ENCODE measurements at regions not wholly inside any gene's neighbourhood (a gene's known extent, or its start where the extent isn't known, plus 50 kb on each side); places are given as distances from the start of the nearest gene placed in this dataset.

DNA sequence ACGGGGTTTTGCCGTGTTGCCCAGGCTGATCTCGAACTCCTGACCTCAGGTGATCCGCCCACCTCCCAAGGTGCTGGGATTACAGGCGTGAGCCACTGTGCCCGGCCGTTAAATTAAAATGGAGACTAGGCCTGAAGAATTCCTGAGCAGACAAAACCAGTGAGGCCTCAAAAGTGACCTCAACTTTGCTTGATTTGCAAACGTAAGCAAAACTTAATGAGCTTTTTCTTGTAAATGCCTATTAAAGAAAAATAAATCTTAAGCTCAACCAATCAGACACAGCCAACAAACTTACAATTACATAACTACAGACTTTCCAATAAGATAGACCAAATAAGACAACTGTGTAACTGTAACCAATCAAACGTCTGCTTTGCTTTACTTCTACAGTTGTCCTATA, 111.3 kb upstream of the SEMA6A start:
- no peak for DNase-seq
- WGBS, 3 donors: 87 to 91% (median 88%) methylated on average over 9 of the region's 9 CpGs
- no peaks in the 10 kb centered on the region for H3K4me1 ChIP-seq (ENCODE audit: control insufficient read depth in 3 of 3, insufficient read depth in 2 of 3, low read depth in 1 of 3, low read length in 2 of 3)
- no peak for FAIRE-seq
- no peaks in the 10 kb centered on the region for H3K9me3 ChIP-seq (ENCODE audit: control insufficient read depth in 2 of 2, insufficient read depth in 1 of 2, low read depth in 1 of 2, low read length in 1 of 2)
- no peak overlapping the region for H3K4me3 ChIP-seq (ENCODE audit: low read depth in 1 of 3, low read length in 3 of 3)
- H3K36me3 ChIP-seq (ENCODE audit: control insufficient read depth in 3 of 3, insufficient read depth in 2 of 3, low read depth in 1 of 3, low read length in 3 of 3): no peaks in the 10 kb centered on the region
- no peak overlapping the region for H3K27ac ChIP-seq (ENCODE audit: low read depth in 1 of 3, low read length in 2 of 3)
- H3K27me3 ChIP-seq (ENCODE audit: control insufficient read depth in 3 of 3, insufficient read depth in 3 of 3, low read length in 3 of 3): no peaks in the 10 kb centered on the region

DNA sequence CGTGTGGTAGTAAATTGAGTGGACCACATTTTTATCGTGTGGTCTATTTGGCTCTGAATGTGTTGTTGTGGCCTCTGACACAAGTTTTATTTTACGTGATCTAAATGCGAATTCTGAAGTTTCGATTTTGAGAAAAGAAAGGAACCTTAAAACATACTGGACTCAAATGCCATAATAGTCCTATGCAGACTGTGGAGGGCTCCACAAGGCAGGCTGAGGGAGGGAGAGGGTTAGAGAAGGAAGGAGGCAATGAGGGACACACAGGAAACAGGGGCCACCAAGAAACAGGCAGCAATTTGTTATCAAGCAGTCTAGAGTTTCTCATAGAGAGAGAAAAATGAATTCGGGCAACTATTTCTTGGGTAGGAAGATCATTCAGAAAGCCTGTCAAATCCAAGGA, 110.4 kb upstream of the SEMA6A start:
- DNase-seq (no peak), FAIRE-seq (no peak)
- no peaks in the 10 kb centered on the region for H3K36me3 ChIP-seq (ENCODE audit: control insufficient read depth in 3 of 3, insufficient read depth in 2 of 3, low read depth in 1 of 3, low read length in 3 of 3)
- H3K27me3 ChIP-seq (ENCODE audit: control insufficient read depth in 3 of 3, insufficient read depth in 3 of 3, low read length in 3 of 3): no peaks in the 10 kb centered on the region
- 89 to 95% (median 92%) methylated on average over 6 of the region's 6 CpGs for WGBS, 3 donors
- H3K4me3 ChIP-seq (ENCODE audit: low read depth in 1 of 3, low read length in 3 of 3): no peak overlapping the region
- no peak overlapping the region for H3K27ac ChIP-seq (ENCODE audit: low read depth in 1 of 3, low read length in 2 of 3)
- H3K4me1 ChIP-seq (ENCODE audit: control insufficient read depth in 3 of 3, insufficient read depth in 2 of 3, low read depth in 1 of 3, low read length in 2 of 3): no peaks in the 10 kb centered on the region
- no peaks in the 10 kb centered on the region for H3K9me3 ChIP-seq (ENCODE audit: control insufficient read depth in 2 of 2, insufficient read depth in 1 of 2, low read depth in 1 of 2, low read length in 1 of 2)

DNA sequence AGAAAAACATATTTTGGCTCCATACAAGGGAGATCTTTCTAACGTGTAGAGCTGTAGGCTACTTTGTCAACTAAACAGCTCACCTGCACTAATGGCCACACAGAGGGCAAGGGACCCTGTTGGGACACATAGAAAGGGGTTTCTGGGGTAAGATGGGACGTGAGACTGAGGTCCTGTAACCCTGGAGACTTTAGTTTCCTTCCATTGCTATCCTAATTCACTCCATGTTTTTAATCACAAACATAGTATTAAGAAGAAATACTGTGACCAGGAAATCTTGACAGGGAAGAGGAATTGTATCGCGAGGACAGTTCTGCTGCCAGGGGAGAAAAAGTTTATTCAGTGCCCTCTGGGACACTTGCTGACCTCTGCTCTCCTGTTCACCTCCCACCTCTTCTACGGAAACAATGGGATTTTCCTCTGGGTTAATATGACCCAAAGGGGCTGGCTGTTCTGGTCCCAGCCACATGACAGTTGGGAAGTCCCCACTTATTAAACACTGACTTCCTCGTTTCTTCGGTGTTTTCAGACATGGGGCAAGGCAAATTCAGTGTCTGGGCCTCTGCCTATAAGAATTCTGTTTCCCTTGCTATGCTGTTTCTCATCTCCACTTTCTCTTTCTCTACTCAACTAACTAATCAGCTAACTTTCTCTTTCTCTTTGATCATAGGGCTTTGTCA, 106.9 kb upstream of the SEMA6A start:
- Histone ChIP-seq H3K4me3 (ENCODE audit: low read depth in 1 of 3, low read length in 3 of 3) (no peak overlapping the region), H3K36me3 (ENCODE audit: control insufficient read depth in 3 of 3, insufficient read depth in 2 of 3, low read depth in 1 of 3, low read length in 3 of 3) (no peaks in the 10 kb centered on the region), H3K27me3 (ENCODE audit: control insufficient read depth in 3 of 3, insufficient read depth in 3 of 3, low read length in 3 of 3) (no peaks in the 10 kb centered on the region), H3K9me3 (ENCODE audit: control insufficient read depth in 2 of 2, insufficient read depth in 1 of 2, low read depth in 1 of 2, low read length in 1 of 2) (no peaks in the 10 kb centered on the region), H3K4me1 (ENCODE audit: control insufficient read depth in 3 of 3, insufficient read depth in 2 of 3, low read depth in 1 of 3, low read length in 2 of 3) (no peaks in the 10 kb centered on the region), H3K27ac (ENCODE audit: low read depth in 1 of 3, low read length in 2 of 3) (no peak overlapping the region)
- WGBS, 3 donors: 59 to 61% (median 60%) methylated on average over 7 of the region's 7 CpGs
- no peak for DNase-seq
- no peak for FAIRE-seq

DNA sequence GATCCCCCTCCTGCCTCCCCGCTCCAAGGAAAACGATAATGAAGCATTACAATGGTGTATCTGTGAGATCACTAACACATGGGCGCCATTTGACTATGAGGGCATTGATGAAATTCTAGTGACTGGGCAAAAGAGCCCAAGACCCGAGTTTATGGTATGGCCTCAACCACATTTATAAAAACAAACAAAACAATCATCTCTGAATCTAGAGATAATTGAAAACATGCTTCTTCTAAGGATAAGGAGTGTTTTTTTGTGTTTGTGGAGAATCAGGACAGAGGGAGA, 100.9 kb upstream of the SEMA6A start:
- Histone ChIP-seq H3K9me3 (ENCODE audit: control insufficient read depth in 2 of 2, insufficient read depth in 1 of 2, low read depth in 1 of 2, low read length in 1 of 2) (no peaks in the 10 kb centered on the region), H3K4me1 (ENCODE audit: control insufficient read depth in 3 of 3, insufficient read depth in 2 of 3, low read depth in 1 of 3, low read length in 2 of 3) (no peaks in the 10 kb centered on the region)
- 80 to 88% (median 86%) methylated on average over 4 of the region's 4 CpGs for WGBS, 3 donors

DNA sequence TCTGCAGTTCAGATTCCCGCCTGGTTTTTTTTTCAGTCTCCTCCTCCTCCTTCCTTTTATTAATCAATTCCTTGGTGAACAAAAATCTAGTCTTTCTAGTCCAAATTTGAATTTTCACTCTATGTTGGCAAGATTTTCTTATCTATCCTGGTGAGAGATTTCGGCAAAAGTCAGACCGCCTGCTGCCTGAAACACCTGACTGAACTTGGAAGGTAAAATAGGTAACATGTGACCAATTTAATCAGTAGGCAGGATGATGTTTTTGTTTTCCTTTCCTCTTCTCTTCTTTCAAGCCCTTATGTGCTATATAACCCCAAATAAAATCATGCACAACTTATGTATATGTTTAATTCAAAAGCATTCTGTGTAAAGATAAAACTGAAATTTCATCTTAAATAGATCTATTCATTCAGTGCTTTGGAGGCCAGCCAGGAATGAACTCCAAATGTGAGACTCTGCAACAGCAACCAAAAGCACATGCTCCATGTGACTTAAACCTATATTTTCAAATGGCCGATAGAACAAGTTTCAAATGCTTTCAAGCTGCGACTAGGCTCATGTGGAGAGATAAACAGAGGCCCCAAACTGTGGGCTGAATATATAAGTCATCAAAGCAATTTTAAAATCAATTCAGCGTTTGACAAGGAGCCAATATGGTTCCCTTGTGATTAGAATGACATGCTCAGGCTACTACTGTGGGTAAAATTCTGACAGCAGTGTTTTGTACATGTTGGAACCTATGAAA, 100.4 kb upstream of the SEMA6A start:
- H3K27me3 ChIP-seq (ENCODE audit: control insufficient read depth in 3 of 3, insufficient read depth in 3 of 3, low read length in 3 of 3): no peaks in the 10 kb centered on the region
- 67 to 73% (median 71%) methylated on average over 6 of the region's 6 CpGs for WGBS, 3 donors

More for the DNA sequence above, 100.9 kb upstream of the SEMA6A start:
- Histone ChIP-seq H3K27ac (ENCODE audit: low read depth in 1 of 3, low read length in 2 of 3) (no peak overlapping the region), H3K4me3 (ENCODE audit: low read depth in 1 of 3, low read length in 3 of 3) (no peak overlapping the region), H3K36me3 (ENCODE audit: control insufficient read depth in 3 of 3, insufficient read depth in 2 of 3, low read depth in 1 of 3, low read length in 3 of 3) (no peaks in the 10 kb centered on the region), H3K27me3 (ENCODE audit: control insufficient read depth in 3 of 3, insufficient read depth in 3 of 3, low read length in 3 of 3) (no peaks in the 10 kb centered on the region)
- FAIRE-seq (no peak), DNase-seq (no peak)

DNA sequence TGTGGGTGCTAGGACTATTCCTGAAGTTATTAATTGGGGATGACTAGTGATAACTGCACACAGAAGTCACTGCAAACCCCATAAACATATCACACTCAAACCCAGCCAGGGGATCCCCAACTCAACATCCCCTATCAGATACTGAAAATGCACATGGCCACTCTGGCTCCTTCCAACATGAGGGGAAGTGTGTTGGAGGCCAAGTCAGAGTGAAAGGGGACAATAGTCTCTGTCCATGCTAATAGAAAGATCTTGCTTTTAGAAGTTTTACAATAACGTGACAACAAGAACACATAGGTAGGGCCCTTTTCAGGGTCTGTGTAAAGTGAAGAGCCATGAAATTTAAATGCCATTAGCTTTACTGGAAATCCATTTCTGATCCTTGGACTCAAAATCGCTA, 98.8 kb upstream of the SEMA6A start:
- no peak for FAIRE-seq
- Histone ChIP-seq H3K9me3 (ENCODE audit: control insufficient read depth in 2 of 2, insufficient read depth in 1 of 2, low read depth in 1 of 2, low read length in 1 of 2) (no peaks in the 10 kb centered on the region), H3K27me3 (ENCODE audit: control insufficient read depth in 3 of 3, insufficient read depth in 3 of 3, low read length in 3 of 3) (no peaks in the 10 kb centered on the region), H3K27ac (ENCODE audit: low read depth in 1 of 3, low read length in 2 of 3) (no peak overlapping the region), H3K4me1 (ENCODE audit: control insufficient read depth in 3 of 3, insufficient read depth in 2 of 3, low read depth in 1 of 3, low read length in 2 of 3) (no peaks in the 10 kb centered on the region), H3K36me3 (ENCODE audit: control insufficient read depth in 3 of 3, insufficient read depth in 2 of 3, low read depth in 1 of 3, low read length in 3 of 3) (no peaks in the 10 kb centered on the region), H3K4me3 (ENCODE audit: low read depth in 1 of 3, low read length in 3 of 3) (no peak overlapping the region)
- no peak for DNase-seq
- 82 to 92% (median 91%) methylated on average over 2 of the region's 2 CpGs for WGBS, 3 donors

More for the DNA sequence above, 100.4 kb upstream of the SEMA6A start:
- H3K4me1 ChIP-seq (ENCODE audit: control insufficient read depth in 3 of 3, insufficient read depth in 2 of 3, low read depth in 1 of 3, low read length in 2 of 3): no peaks in the 10 kb centered on the region
- H3K9me3 ChIP-seq (ENCODE audit: control insufficient read depth in 2 of 2, insufficient read depth in 1 of 2, low read depth in 1 of 2, low read length in 1 of 2): no peaks in the 10 kb centered on the region
- H3K36me3 ChIP-seq (ENCODE audit: control insufficient read depth in 3 of 3, insufficient read depth in 2 of 3, low read depth in 1 of 3, low read length in 3 of 3): no peaks in the 10 kb centered on the region
- H3K4me3 ChIP-seq (ENCODE audit: low read depth in 1 of 3, low read length in 3 of 3): no peak overlapping the region
- FAIRE-seq (no peak), DNase-seq (no peak)
- H3K27ac ChIP-seq (ENCODE audit: low read depth in 1 of 3, low read length in 2 of 3): no peak overlapping the region

DNA sequence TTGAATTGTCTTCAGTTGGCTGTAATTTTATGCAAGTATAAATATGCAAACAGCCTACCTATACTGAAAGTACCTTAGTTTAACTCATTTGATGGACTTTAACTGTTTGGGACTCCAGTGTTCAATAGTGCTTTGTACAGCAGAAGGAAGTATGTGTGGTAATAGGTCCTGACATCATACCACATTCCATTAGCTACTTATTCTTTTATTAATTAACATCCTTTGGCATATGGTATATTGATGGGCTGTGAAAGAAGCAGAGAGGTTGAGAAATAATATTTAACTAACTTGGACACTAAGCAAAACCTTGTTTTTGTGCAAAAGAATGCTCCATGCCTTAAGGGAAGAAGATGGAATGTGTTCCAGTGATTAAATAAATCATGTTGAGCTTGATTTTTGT, 97.6 kb upstream of the SEMA6A start:
- no peaks in the 10 kb centered on the region for H3K27me3 ChIP-seq (ENCODE audit: control insufficient read depth in 3 of 3, insufficient read depth in 3 of 3, low read length in 3 of 3)
- no peaks in the 10 kb centered on the region for H3K9me3 ChIP-seq (ENCODE audit: control insufficient read depth in 2 of 2, insufficient read depth in 1 of 2, low read depth in 1 of 2, low read length in 1 of 2)
- DNase-seq: no peak
- FAIRE-seq: no peak
- no peak overlapping the region for H3K4me3 ChIP-seq (ENCODE audit: low read depth in 1 of 3, low read length in 3 of 3)
- no peaks in the 10 kb centered on the region for H3K4me1 ChIP-seq (ENCODE audit: control insufficient read depth in 3 of 3, insufficient read depth in 2 of 3, low read depth in 1 of 3, low read length in 2 of 3)
- H3K27ac ChIP-seq (ENCODE audit: low read depth in 1 of 3, low read length in 2 of 3): no peak overlapping the region
- H3K36me3 ChIP-seq (ENCODE audit: control insufficient read depth in 3 of 3, insufficient read depth in 2 of 3, low read depth in 1 of 3, low read length in 3 of 3): no peaks in the 10 kb centered on the region

DNA sequence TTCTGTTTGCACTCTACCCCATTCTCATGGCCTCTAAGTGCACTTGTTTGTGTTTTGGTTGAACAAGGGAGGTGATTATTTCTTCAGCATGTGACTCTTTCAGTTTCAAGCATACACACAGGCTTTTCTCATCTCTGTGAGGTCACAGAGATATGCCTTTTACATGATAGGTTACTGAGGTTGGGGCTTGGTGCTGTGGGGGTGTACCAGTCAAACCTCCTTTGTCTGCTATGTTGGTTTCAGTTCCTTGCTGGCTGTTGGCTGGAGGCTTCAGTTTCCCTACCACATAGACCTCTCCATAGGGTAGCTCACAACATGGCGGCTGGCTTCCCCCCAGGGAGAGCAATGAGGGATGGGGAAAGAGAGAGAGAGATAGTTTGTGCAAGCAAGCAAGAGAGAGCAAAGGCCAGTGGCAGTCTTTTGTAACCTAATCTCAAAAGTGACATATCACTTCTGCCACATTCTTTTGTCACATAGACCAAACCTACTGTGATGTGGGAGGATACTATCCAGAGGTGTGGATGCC, 96.7 kb upstream of the SEMA6A start:
- DNase-seq (no peak), FAIRE-seq (no peak)
- Histone ChIP-seq H3K27ac (ENCODE audit: low read depth in 1 of 3, low read length in 2 of 3) (no peak overlapping the region), H3K27me3 (ENCODE audit: control insufficient read depth in 3 of 3, insufficient read depth in 3 of 3, low read length in 3 of 3) (no peaks in the 10 kb centered on the region), H3K36me3 (ENCODE audit: control insufficient read depth in 3 of 3, insufficient read depth in 2 of 3, low read depth in 1 of 3, low read length in 3 of 3) (no peaks in the 10 kb centered on the region), H3K4me1 (ENCODE audit: control insufficient read depth in 3 of 3, insufficient read depth in 2 of 3, low read depth in 1 of 3, low read length in 2 of 3) (no peaks in the 10 kb centered on the region), H3K4me3 (ENCODE audit: low read depth in 1 of 3, low read length in 3 of 3) (no peak overlapping the region), H3K9me3 (ENCODE audit: control insufficient read depth in 2 of 2, insufficient read depth in 1 of 2, low read depth in 1 of 2, low read length in 1 of 2) (no peaks in the 10 kb centered on the region)
- WGBS, 3 donors: 85 to 92% (median 90%) methylated on average over 1 of the region's 1 CpG
